Stimulated activated memory B cell treated with anti-CD40 and anti-IgM and Interleukin-4, amounts not matched to agents 10 μg/mL and 1 μg/mL and 100 μg/mL, for 72 hours (primary cell): ENCODE measurements at regions not wholly inside any gene's neighbourhood (a gene's known extent, or its start where the extent isn't known, plus 50 kb on each side); places are given as distances from the start of the nearest gene placed in this dataset.
A peak's percentile ranks its signal among the peaks of the same experiment; 100 is the strongest.

Experiments used
- ATAC-seq: fragments of 150-1000 bp; cut with Tn5 transposase; 2 replicates; pipeline ENCODE4 v1.10.0; 2021
- H3K27ac Mint-ChIP-seq: one replicate; pipeline ENCODE4 v1.8.0; 2022; ENCODE audit warnings: mild to moderate bottlenecking, mixed read lengths
- H3K27me3 Mint-ChIP-seq: one replicate; pipeline ENCODE4 v1.8.0; 2022; ENCODE audit warnings: mixed read lengths
- H3K36me3 Mint-ChIP-seq: one replicate; pipeline ENCODE4 v1.8.0; 2022; ENCODE audit warnings: mixed read lengths
- H3K4me1 Mint-ChIP-seq: one replicate; pipeline ENCODE4 v1.8.0; 2022; ENCODE audit warnings: mixed read lengths
- H3K4me3 Mint-ChIP-seq: one replicate; pipeline ENCODE4 v1.8.0; 2022; ENCODE audit warnings: mild to moderate bottlenecking, moderate library complexity, mixed read lengths
- H3K9me3 Mint-ChIP-seq: one replicate; pipeline ENCODE4 v1.8.0; 2022; ENCODE audit warnings: mixed read lengths

DNA sequence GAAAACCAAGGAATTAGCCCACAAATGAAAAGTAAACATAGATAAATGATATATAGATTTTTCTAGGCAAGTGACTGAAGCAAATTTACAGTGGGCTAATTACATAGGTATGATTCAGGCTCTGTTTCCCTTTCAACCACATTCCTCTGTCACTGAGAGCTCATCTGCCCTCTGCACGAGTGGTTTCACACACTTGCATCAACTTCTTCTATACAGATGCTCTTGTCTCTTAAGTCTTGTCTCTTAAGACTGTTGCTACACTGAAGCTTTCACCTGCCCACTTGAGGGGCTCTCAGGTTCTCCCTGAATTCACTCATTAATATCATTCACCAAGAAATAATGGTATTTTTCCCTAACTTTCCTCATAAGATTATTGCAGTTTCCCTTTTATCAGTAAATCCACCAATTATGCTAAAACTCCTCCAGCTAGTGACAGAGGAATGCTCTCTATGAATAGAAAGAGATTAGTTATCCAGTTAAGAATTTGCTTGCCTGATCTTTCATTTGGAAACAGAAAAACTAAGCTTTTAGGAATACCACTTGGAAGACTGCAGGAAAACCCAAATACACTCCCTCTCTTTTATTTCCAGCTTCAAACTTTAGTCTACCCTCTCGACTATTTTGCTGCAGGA, 95.7 kb downstream of the ELAPOR2 start:
- H3K36me3 Mint-ChIP-seq, result peaks cover 12% of the 10 kb centered on the region
- no peak overlapping the region for H3K4me3 Mint-ChIP-seq
- ATAC-seq, result no peak
- H3K4me1 Mint-ChIP-seq, result peaks cover 14% of the 10 kb centered on the region
- H3K27me3 Mint-ChIP-seq, result no peaks in the 10 kb centered on the region
- H3K27ac Mint-ChIP-seq, result no peak overlapping the region
- no peaks in the 10 kb centered on the region for H3K9me3 Mint-ChIP-seq

- Mint-ChIP-seq H3K27me3 (no peaks in the 10 kb centered on the region), H3K36me3 (peaks cover 12% of the 10 kb centered on the region), H3K4me3 (no peak overlapping the region), H3K27ac (no peak overlapping the region), H3K4me1 (peaks cover 14% of the 10 kb centered on the region), H3K9me3 (no peaks in the 10 kb centered on the region)
- no peak for ATAC-seq
These were observed 96.8 kb downstream of the ELAPOR2 start for GRCh38 chr7:86962623-86963022.

GRCh38 chr7:86961686-86962085, 97.8 kb downstream of the ELAPOR2 start:
- Mint-ChIP-seq H3K9me3 (no peaks in the 10 kb centered on the region), H3K4me3 (no peak overlapping the region), H3K27ac (no peak overlapping the region), H3K36me3 (peaks cover 12% of the 10 kb centered on the region), H3K27me3 (no peaks in the 10 kb centered on the region), H3K4me1 (peaks cover 7% of the 10 kb centered on the region)
- ATAC-seq, result no peak

DNA sequence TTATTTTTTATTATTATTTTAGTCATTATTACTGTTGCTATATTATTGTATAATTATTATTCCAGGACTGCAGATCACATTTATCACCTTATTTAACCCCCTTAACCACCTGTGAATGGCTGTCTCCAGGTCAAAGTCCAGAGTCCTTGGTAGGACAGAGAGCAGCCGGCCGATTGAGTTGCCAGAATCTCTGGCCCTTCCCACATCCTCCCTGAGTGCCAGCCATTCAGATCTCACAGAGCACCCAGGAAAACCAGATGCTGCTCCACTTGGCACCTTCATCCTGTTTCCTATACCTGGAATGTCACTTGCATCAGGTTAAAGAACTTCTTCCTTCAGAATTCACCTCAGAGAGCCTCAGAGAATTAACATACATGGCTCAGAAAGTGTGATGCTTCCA, 101.1 kb downstream of the ELAPOR2 start:
- no peak for ATAC-seq
- Mint-ChIP-seq H3K9me3 (no peaks in the 10 kb centered on the region), H3K27ac (no peak overlapping the region), H3K36me3 (peaks cover 12% of the 10 kb centered on the region), H3K27me3 (no peaks in the 10 kb centered on the region), H3K4me3 (no peak overlapping the region), H3K4me1 (no peaks in the 10 kb centered on the region)

DNA sequence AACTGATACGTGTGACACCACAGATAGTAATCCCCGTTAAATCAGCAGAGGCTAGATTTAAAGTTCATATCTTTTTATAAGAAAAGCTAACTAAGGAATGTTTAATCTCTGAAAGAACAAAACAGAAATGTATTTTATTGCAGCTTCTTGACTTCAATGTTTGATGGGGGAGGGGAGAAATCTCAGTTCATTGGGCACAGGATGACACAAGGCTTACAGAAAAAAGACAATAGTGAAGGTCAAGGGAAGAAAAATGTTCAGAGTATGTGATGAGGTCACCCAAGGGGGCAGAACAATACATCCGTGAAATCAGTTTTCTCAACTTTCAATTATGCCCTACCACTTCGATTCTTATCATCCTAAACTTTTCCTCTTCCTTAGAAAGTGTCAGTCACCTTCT, 102.9 kb downstream of the ELAPOR2 start:
- Mint-ChIP-seq H3K27me3 (no peaks in the 10 kb centered on the region), H3K9me3 (no peaks in the 10 kb centered on the region), H3K4me3 (no peak overlapping the region), H3K27ac (no peak overlapping the region), H3K36me3 (peaks cover 12% of the 10 kb centered on the region), H3K4me1 (no peaks in the 10 kb centered on the region)
- ATAC-seq, result no peak

- H3K9me3 Mint-ChIP-seq, result no peaks in the 10 kb centered on the region
- H3K4me1 Mint-ChIP-seq, result no peaks in the 10 kb centered on the region
- H3K27me3 Mint-ChIP-seq, result no peaks in the 10 kb centered on the region
- H3K36me3 Mint-ChIP-seq, result peaks cover 12% of the 10 kb centered on the region
- H3K4me3 Mint-ChIP-seq, result no peak overlapping the region
- no peak for ATAC-seq
- no peak overlapping the region for H3K27ac Mint-ChIP-seq
These were observed 103.5 kb downstream of the ELAPOR2 start for GRCh38 chr7:86955895-86956503.

- H3K27me3 Mint-ChIP-seq, result no peaks in the 10 kb centered on the region
- no peak overlapping the region for H3K27ac Mint-ChIP-seq
- peaks cover 6% of the 10 kb centered on the region for H3K4me1 Mint-ChIP-seq
- H3K9me3 Mint-ChIP-seq, result no peaks in the 10 kb centered on the region
- H3K36me3 Mint-ChIP-seq, result peaks cover 11% of the 10 kb centered on the region
- H3K4me3 Mint-ChIP-seq, result no peak overlapping the region
- ATAC-seq, result no peak
These were observed 104.5 kb downstream of the ELAPOR2 start for GRCh38 chr7:86954971-86955370.

DNA sequence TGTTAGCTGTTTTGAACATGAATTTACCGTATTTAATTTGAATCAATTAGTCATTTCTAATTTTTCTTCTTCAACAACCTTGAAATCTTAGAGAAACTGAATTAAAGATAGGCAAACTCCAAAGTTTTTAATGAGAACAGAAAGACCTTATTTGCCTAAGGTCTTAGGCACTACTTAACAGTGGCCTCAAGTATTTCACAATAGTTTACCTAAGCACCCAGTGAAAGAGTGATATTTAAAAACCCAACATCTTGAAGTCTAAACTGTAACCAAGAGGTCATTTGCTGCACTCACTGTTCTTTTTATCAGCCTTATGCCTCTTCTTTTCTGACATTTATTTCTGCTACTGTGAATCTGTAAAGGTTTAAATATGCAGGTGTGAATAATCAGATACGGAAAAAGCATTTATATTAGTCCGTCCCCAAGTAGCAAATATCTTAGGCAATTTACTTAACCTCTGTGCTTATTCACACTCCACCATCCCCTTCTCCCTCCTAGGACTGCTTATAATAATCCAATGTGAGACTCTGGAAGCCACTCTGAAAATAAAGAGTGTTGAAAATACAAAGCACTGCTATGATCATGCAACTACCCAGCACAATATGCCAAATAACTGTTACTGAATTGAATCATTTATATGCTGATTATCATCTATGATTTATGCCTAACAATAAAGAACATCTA, 105.7 kb downstream of the ELAPOR2 start:
- Mint-ChIP-seq H3K27me3 (no peaks in the 10 kb centered on the region), H3K4me1 (peaks cover 18% of the 10 kb centered on the region)

DNA sequence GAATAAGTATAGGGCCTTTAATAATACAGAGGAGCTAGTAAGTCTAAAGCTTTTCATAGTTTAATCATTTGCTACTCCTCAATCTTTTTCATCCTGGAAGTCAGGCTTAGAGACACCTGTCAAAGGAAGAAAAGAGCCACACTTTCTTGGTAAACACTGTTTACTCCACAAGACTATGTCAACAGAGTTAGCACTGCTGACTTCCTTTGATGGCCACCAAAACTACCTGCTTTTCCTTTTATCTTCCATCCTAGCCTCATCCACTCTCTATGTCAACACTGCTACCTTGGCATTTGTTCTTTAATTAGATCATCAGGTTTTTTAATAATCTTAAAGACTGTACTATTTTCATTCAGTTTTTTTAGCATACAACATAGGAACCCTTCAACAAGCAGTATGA, 106.2 kb downstream of the ELAPOR2 start:
- no peak overlapping the region for H3K27ac Mint-ChIP-seq
- no peaks in the 10 kb centered on the region for H3K27me3 Mint-ChIP-seq
- H3K9me3 Mint-ChIP-seq, result no peaks in the 10 kb centered on the region
- no peak for ATAC-seq
- no peaks in the 10 kb centered on the region for H3K36me3 Mint-ChIP-seq
- no peak overlapping the region for H3K4me3 Mint-ChIP-seq
- peaks cover 24% of the 10 kb centered on the region for H3K4me1 Mint-ChIP-seq

More for the DNA sequence above, 105.7 kb downstream of the ELAPOR2 start:
- Mint-ChIP-seq H3K9me3 (no peaks in the 10 kb centered on the region), H3K4me3 (no peak overlapping the region), H3K36me3 (no peaks in the 10 kb centered on the region), H3K27ac (no peak overlapping the region)
- no peak for ATAC-seq

DNA sequence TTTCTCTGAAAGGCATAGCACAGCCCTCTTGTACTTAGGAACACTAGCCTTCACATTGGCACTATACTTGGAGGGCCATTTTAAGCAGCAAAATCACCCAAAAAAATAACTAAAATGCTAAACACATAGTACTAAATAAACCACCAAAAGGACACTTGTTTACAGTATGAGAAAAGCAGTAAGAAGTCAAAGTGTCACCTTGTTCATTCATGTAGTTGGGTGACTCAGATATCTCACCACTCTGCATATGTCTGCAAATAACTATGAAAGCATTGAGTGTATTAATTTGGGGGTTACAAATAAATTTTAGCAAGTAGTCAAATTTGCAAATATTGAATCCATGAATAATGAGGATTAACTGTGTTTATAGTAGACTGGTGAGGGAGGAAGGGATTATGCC, 107.6 kb downstream of the ELAPOR2 start:
- no peak for ATAC-seq
- Mint-ChIP-seq H3K36me3 (no peaks in the 10 kb centered on the region), H3K27me3 (no peaks in the 10 kb centered on the region), H3K4me1 (peaks cover 26% of the 10 kb centered on the region), H3K27ac (no peak overlapping the region), H3K4me3 (no peak overlapping the region), H3K9me3 (no peaks in the 10 kb centered on the region)

GRCh38 chr7:86950944-86951343, 108.5 kb downstream of the ELAPOR2 start:
- no peak overlapping the region for H3K4me3 Mint-ChIP-seq
- no peak for ATAC-seq
- no peaks in the 10 kb centered on the region for H3K9me3 Mint-ChIP-seq
- peaks cover 26% of the 10 kb centered on the region for H3K4me1 Mint-ChIP-seq
- no peak overlapping the region for H3K27ac Mint-ChIP-seq
- H3K27me3 Mint-ChIP-seq, result no peaks in the 10 kb centered on the region
- H3K36me3 Mint-ChIP-seq, result no peaks in the 10 kb centered on the region

DNA sequence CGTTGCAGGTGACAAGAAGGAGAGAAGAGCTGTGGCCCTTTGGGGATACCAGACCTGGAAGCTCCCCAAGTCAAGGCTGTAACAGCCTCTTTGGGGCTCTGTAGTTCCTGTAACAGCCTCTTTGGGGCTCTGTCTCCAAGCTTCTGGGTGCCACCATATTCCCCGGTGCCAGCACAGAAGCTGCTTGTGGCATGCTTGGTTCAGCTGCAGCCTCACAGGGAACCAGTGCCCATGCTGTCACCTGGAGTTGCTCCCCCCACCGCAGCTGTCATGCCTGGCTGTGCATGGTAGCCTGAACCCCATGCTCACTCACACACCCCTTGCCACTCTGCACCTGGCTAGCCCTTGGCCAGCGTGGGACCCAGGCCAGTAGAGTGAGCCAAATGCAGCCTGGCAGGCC, 109.1 kb downstream of the ELAPOR2 start:
- ATAC-seq, result peak; percentile 48
- Mint-ChIP-seq H3K4me3 (no peak overlapping the region), H3K27me3 (no peaks in the 10 kb centered on the region), H3K9me3 (no peaks in the 10 kb centered on the region), H3K36me3 (no peaks in the 10 kb centered on the region), H3K4me1 (peaks cover 26% of the 10 kb centered on the region), H3K27ac (peak overlapping the region; percentile 73)

GRCh38 chr7:86949779-86950260, 109.6 kb downstream of the ELAPOR2 start:
- Mint-ChIP-seq H3K36me3 (no peaks in the 10 kb centered on the region), H3K27ac (peak overlapping the region; percentile 73), H3K4me3 (no peak overlapping the region), H3K27me3 (no peaks in the 10 kb centered on the region), H3K9me3 (no peaks in the 10 kb centered on the region), H3K4me1 (peaks cover 26% of the 10 kb centered on the region)
- ATAC-seq, result no peak

DNA sequence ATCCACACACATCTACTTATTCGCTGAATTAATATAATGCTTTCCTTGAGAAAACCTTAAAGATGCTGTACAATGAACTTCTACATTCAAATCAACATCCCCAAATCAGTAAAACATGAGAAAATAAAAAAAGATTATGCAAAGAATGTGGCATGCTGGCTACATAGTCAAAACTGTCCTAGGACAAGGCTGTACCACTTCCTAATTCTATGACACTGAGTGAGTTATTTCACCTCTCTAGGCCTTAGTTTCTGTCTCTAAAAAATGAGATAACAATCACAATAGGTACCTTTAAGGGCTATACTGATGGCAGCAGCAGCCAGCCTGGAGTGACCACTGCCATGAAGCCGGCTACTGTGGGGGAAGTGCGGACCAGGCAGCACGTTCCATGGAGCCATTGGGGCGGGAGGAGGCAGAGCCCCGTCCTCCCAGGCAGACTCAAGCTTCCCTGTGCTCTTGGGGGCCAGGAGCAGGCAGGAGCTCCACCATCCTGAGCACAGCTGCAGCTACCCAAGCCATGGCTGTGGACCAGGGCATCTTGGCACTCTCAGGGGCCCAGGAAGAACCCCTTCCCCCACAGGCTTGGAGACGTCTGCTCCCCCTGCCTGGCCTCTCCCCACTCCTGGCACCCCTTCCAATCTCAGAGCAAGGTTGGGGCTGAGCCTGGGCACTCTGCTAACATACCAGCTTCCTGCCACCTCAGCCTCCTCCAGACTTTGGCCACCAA, 110.2 kb downstream of the ELAPOR2 start:
- H3K36me3 Mint-ChIP-seq, result no peaks in the 10 kb centered on the region
- peaks cover 26% of the 10 kb centered on the region for H3K4me1 Mint-ChIP-seq
- H3K27ac Mint-ChIP-seq, result peak overlapping the region; percentile 73
- ATAC-seq, result peak; percentile 92
- H3K27me3 Mint-ChIP-seq, result no peaks in the 10 kb centered on the region
- peak overlapping the region; percentile 26 for H3K4me3 Mint-ChIP-seq
- H3K9me3 Mint-ChIP-seq, result no peaks in the 10 kb centered on the region

DNA sequence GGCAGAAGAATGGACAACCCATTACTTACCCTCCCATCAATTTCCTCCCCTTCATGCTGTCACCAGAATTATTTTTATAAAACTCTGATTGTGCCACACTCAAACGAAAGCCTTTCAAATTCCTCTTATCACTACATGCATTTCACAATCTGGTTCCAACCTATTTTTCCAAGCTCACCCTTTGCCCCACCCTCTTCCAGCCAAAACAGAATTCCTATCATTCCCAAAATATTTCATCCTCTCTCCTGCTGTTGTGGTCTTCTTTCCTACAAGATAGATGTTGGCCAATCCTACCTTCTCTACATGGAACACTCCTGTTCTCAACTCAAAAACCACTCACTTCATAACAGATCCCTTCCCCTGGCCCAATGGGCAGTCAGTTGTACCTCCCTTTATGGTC, 111.5 kb downstream of the ELAPOR2 start:
- H3K4me3 Mint-ChIP-seq, result no peak overlapping the region
- ATAC-seq, result no peak

More for the DNA sequence above, 111.5 kb downstream of the ELAPOR2 start:
- H3K36me3 Mint-ChIP-seq, result peaks cover 1% of the 10 kb centered on the region
- peaks cover 26% of the 10 kb centered on the region for H3K4me1 Mint-ChIP-seq
- H3K27me3 Mint-ChIP-seq, result no peaks in the 10 kb centered on the region
- H3K27ac Mint-ChIP-seq, result no peak overlapping the region
- no peaks in the 10 kb centered on the region for H3K9me3 Mint-ChIP-seq
